ENCODE measurements at regions not wholly inside any gene's neighbourhood (a gene's known extent, or its start where the extent isn't known, plus 50 kb on each side); places are given as distances from the start of the nearest gene placed in this dataset.

- no peaks in the 10 kb centered on the region for H3K9me2 ChIP-seq
- no peaks in the 10 kb centered on the region for H3K79me2 ChIP-seq (ENCODE audit: insufficient read depth)
- H3K9me3 ChIP-seq, result no peaks in the 10 kb centered on the region
- peaks cover 6% of the 10 kb centered on the region for H3F3A ChIP-seq (replicated peaks; ENCODE audit: insufficient read depth)
- no peak overlapping the region for H3K4me3 ChIP-seq (ENCODE audit: low read depth in 2 of 2, low read length in 1 of 2)
- no peaks in the 10 kb centered on the region for H3K27me3 ChIP-seq (ENCODE audit: insufficient read depth)
- ChIA-PET POLR2A (no interaction called here), CTCF (no interaction called here)
- no peak overlapping the region for H3K4me2 ChIP-seq
- H4K20me1 ChIP-seq (ENCODE audit: insufficient read depth), result no peaks in the 10 kb centered on the region
- no peak overlapping the region for H3K27ac ChIP-seq (ENCODE audit: low read depth in 2 of 2, low read length in 1 of 2)
- WGBS (ENCODE audit: low lambda C conversion rate), result 68% methylated on average over 3 of the region's 3 CpGs
- TF ChIP-seq NRF1 (IDR thresholded peaks at IDR 0.05; ENCODE audit: low read depth, low read length) (no peak), SIN3A (IDR thresholded peaks at IDR 0.05; ENCODE audit: borderline replicate concordance, low read depth, low read length) (no peak), FOXM1 (IDR thresholded peaks at IDR 0.05; ENCODE audit: low read depth) (no peak), GATA2 (CRISPR knock-in tag; IDR thresholded peaks at IDR 0.05) (no peak), FOXJ3 (CRISPR knock-in tag; IDR thresholded peaks at IDR 0.05) (no peak), EP300 (IDR thresholded peaks at IDR 0.05; ENCODE audit: borderline replicate concordance in 1 of 2, low read depth in 1 of 2, low read length in 1 of 2) (no peak), MEF2A (IDR thresholded peaks at IDR 0.05; ENCODE audit: borderline replicate concordance, low read depth) (no peak), YY1 (IDR thresholded peaks at IDR 0.05; ENCODE audit: low read depth) (no peak), RAD21 (IDR thresholded peaks at IDR 0.05; ENCODE audit: low read length) (no peak), MXI1 (IDR thresholded peaks at IDR 0.05; ENCODE audit: low read depth, low read length) (no peak), IRF3 (IDR thresholded peaks at IDR 0.05; ENCODE audit: low read depth, low read length) (no peak), POLR2AphosphoS5 (IDR thresholded peaks at IDR 0.05; ENCODE audit: low read depth, low read length) (no peak), MAX (IDR thresholded peaks at IDR 0.05; ENCODE audit: low read depth) (no peak), NFIC (IDR thresholded peaks at IDR 0.05; ENCODE audit: borderline replicate concordance) (no peak), PBX3 (IDR thresholded peaks at IDR 0.05) (no peak), USF1 (IDR thresholded peaks at IDR 0.05; ENCODE audit: borderline replicate concordance, low read depth) (no peak), SMC3 (IDR thresholded peaks at IDR 0.05; ENCODE audit: low read depth, low read length) (no peak), GABPA (IDR thresholded peaks at IDR 0.05; ENCODE audit: low read depth) (no peak), FOSL2 (IDR thresholded peaks at IDR 0.05; ENCODE audit: borderline replicate concordance, low read depth) (no peak), CTCF (IDR thresholded peaks at IDR 0.05) (no peak)
- H3K36me3 ChIP-seq (replicated peaks in 1 of 2; ENCODE audit: control insufficient read depth in 1 of 2, insufficient read depth in 2 of 2, low read length in 1 of 2), result no peaks in the 10 kb centered on the region
- H3K9ac ChIP-seq, result no peak overlapping the region
- no peak for DNase-seq
- no peak overlapping the region for H2AFZ ChIP-seq (ENCODE audit: low read depth)
- H3K4me1 ChIP-seq (ENCODE audit: control insufficient read depth in 1 of 2, insufficient read depth in 2 of 2, low read depth in 1 of 2, low read length in 1 of 2), result peaks cover 0 to 10% of the 10 kb centered on the region in 2 experiments; a peak in 3 of 4 replicates
These were observed 72.1 kb downstream of the TNFSF18 start for GRCh38 chr1:172978595-172978994.

Measured in SK-N-SH (cell line).